Neural cell (in vitro differentiated cells): ENCODE measurements at regions not wholly inside any gene's neighbourhood (a gene's known extent, or its start where the extent isn't known, plus 50 kb on each side); places are given as distances from the start of the nearest gene placed in this dataset.
"Not testable (repeated sequence)": the region's sequence is repeated elsewhere in the genome, so short reads cannot be mapped to it uniquely, and the experiment has no call there.

Experiments
- H2AFZ ChIP-seq: fragments of 200-600, 300-800 bp; sonication (generic), shearing (Covaris generic); 2 replicates; pipeline ENCODE4 v1.6.0; 2014; ENCODE audit warnings: low read depth, mild to moderate bottlenecking, antibody characterized with exemption, low read length, moderate library complexity
- H3F3A ChIP-seq: fragments of 200-600 bp; shearing (Covaris generic); 2 replicates; pipeline ENCODE4 v1.6.1; 2016; ENCODE audit warnings: mild to moderate bottlenecking, moderate library complexity, mixed read lengths, antibody characterized with exemption, low read length; ENCODE audit not compliant: insufficient read depth, poor library complexity, severe bottlenecking
- H3K27ac ChIP-seq: fragments of 200-600, 300-800 bp; sonication (generic), shearing (Covaris generic); 2 replicates; pipeline ENCODE4 v1.5.1; 2014; ENCODE audit warnings: mild to moderate bottlenecking, low read length, moderate library complexity
- H3K27me3 ChIP-seq: fragments of 300-800, 200-600 bp; sonication (generic), shearing (Covaris generic); 2 replicates; pipeline ENCODE4 v1.6.0; 2014; ENCODE audit warnings: mild to moderate bottlenecking, low read depth, low read length, moderate library complexity; ENCODE audit not compliant: insufficient read depth
- H3K36me3 ChIP-seq: fragments of 300-800, 200-600 bp; sonication (generic), shearing (Covaris generic); 2 replicates; pipeline ENCODE4 v1.5.1; 2014; ENCODE audit warnings: mild to moderate bottlenecking, antibody characterized with exemption, low read length, moderate library complexity; ENCODE audit not compliant: insufficient read depth
- H3K4me2 ChIP-seq: fragments of 300-800, 200-600 bp; sonication (generic), shearing (Covaris generic); 2 replicates; pipeline ENCODE4 v1.6.0; 2014; ENCODE audit warnings: mild to moderate bottlenecking, low read length
- H3K4me3 ChIP-seq: fragments of 300-800, 200-600 bp; sonication (generic), shearing (Covaris generic); 2 replicates; pipeline ENCODE4 v1.5.1; 2014; ENCODE audit warnings: mild to moderate bottlenecking, low read length, moderate library complexity
- H3K79me2 ChIP-seq: fragments of 200-600 bp; shearing (Covaris generic); replicated peaks from 2 replicates; pipeline ENCODE4 v1.6.0; 2014; ENCODE audit warnings: mild to moderate bottlenecking, low read length, moderate library complexity; ENCODE audit not compliant: insufficient read depth
- H3K9ac ChIP-seq: fragments of 300-800, 200-600 bp; sonication (generic), shearing (Covaris generic); 2 replicates; pipeline ENCODE4 v1.6.1; 2016; ENCODE audit warnings: mild to moderate bottlenecking, low read length, mixed read lengths
- H3K9me2 ChIP-seq: fragments of 200-600 bp; shearing (Covaris generic); 2 replicates; pipeline ENCODE4 v1.6.1; 2016; ENCODE audit warnings: mild to moderate bottlenecking, low read length, mixed read lengths; ENCODE audit not compliant: insufficient read depth
- H3K9me3 ChIP-seq: fragments of 200-600, 300-800 bp; sonication (generic), shearing (Covaris generic); 2 replicates; pipeline ENCODE4 v1.6.1; 2016; ENCODE audit warnings: mild to moderate bottlenecking, mixed run types, low read length, moderate library complexity, mixed read lengths
- H4K20me1 ChIP-seq: fragments of 200-600 bp; shearing (Covaris generic); 2 replicates; pipeline ENCODE4 v1.6.1; 2016; ENCODE audit warnings: mild to moderate bottlenecking, mixed run types; ENCODE audit not compliant: insufficient read depth
- CTCF ChIP-seq: fragments of 450-650 bp; IDR thresholded peaks from 2 replicates; pipeline ENCODE4 v1.5.1; 2014; ENCODE audit warnings: antibody characterized with exemption, mild to moderate bottlenecking, moderate library complexity; ENCODE audit not compliant: poor library complexity, severe bottlenecking
- EP300 ChIP-seq: fragments of 450-650 bp; conservative IDR thresholded peaks from 2 replicates; pipeline ENCODE4 v1.6.1; 2014; ENCODE audit warnings: antibody characterized with exemption, mild to moderate bottlenecking, moderate library complexity; ENCODE audit not compliant: poor library complexity, severe bottlenecking
- EZH2 ChIP-seq: fragments of 200-600, 300-800 bp; shearing (Covaris generic), sonication (generic); IDR thresholded peaks from 2 replicates; pipeline ENCODE4 v1.6.1; 2014; ENCODE audit warnings: antibody characterized with exemption, low read length, borderline replicate concordance, mild to moderate bottlenecking; ENCODE audit not compliant: insufficient read depth, poor library complexity, severe bottlenecking
- MXI1 ChIP-seq: fragments of 450-650 bp; conservative IDR thresholded peaks from 2 replicates; pipeline ENCODE4 v1.6.1; 2014; ENCODE audit warnings: antibody characterized with exemption, mild to moderate bottlenecking; ENCODE audit not compliant: poor library complexity, severe bottlenecking
- POLR2AphosphoS5 ChIP-seq: IDR thresholded peaks from 2 replicates; pipeline ENCODE4 v1.6.1; 2012
- RAD21 ChIP-seq: fragments of 450-650 bp; conservative IDR thresholded peaks from 2 replicates; pipeline ENCODE4 v1.6.1; 2014; ENCODE audit warnings: antibody characterized with exemption, mild to moderate bottlenecking, moderate library complexity
- REST ChIP-seq: IDR thresholded peaks from 2 replicates; pipeline ENCODE4 v1.6.1; 2012; ENCODE audit warnings: borderline replicate concordance
- SMC3 ChIP-seq: fragments of 450-650 bp; conservative IDR thresholded peaks from 2 replicates; pipeline ENCODE4 v1.6.1; 2014; ENCODE audit warnings: antibody characterized with exemption, mild to moderate bottlenecking, moderate library complexity; ENCODE audit not compliant: poor library complexity
- TAF1 ChIP-seq: IDR thresholded peaks from 2 replicates; pipeline ENCODE4 v1.6.1; 2012; ENCODE audit warnings: low read depth

GRCh38 chr4:141330616-141331015 lies 109.9 kb downstream of the ZNF330 start:
- no peaks in the 10 kb centered on the region for H3K9me3 ChIP-seq
- H3K27ac ChIP-seq = no peak overlapping the region
- no peak overlapping the region for H3K9ac ChIP-seq
- no peak for TF ChIP-seq EZH2
- no peak for TF ChIP-seq RAD21
- TF ChIP-seq CTCF = no peak
- TF ChIP-seq TAF1 = no peak
- H4K20me1 ChIP-seq = no peaks in the 10 kb centered on the region
- no peaks in the 10 kb centered on the region for H3K9me2 ChIP-seq
- H3K4me2 ChIP-seq = no peak overlapping the region
- no peaks in the 10 kb centered on the region for H3K36me3 ChIP-seq
- H3K27me3 ChIP-seq = peaks cover 8% of the 10 kb centered on the region
- H3K79me2 ChIP-seq = no peaks in the 10 kb centered on the region
- no peaks in the 10 kb centered on the region for H3F3A ChIP-seq
- no peak overlapping the region for H2AFZ ChIP-seq
- H3K4me3 ChIP-seq = no peak overlapping the region

GRCh38 chr4:141331534-141332358 lies 111.1 kb downstream of the ZNF330 start:
- Histone ChIP-seq H3K27ac (no peak overlapping the region), H3K27me3 (peaks cover 8% of the 10 kb centered on the region), H3K9me3 (no peaks in the 10 kb centered on the region), H3K4me2 (no peak overlapping the region), H2AFZ (no peak overlapping the region), H4K20me1 (no peaks in the 10 kb centered on the region), H3K4me3 (no peak overlapping the region), H3K79me2 (no peaks in the 10 kb centered on the region), H3K9ac (no peak overlapping the region), H3K9me2 (no peaks in the 10 kb centered on the region), H3F3A (no peaks in the 10 kb centered on the region), H3K36me3 (no peaks in the 10 kb centered on the region)
- no peak for TF ChIP-seq TAF1
- TF ChIP-seq REST = no peak
- TF ChIP-seq EZH2 = no peak
- TF ChIP-seq EP300 = no peak
- TF ChIP-seq CTCF = no peak
- TF ChIP-seq RAD21 = no peak
- TF ChIP-seq MXI1 = no peak
- TF ChIP-seq POLR2AphosphoS5 = no peak
- TF ChIP-seq SMC3 = no peak

GRCh38 chr4:141332359-141333181 lies 111.9 kb downstream of the ZNF330 start:
- H3K27ac ChIP-seq, H3F3A ChIP-seq, H3K36me3 ChIP-seq, H4K20me1 ChIP-seq, H3K9me3 ChIP-seq, H3K4me2 ChIP-seq, H2AFZ ChIP-seq, H3K4me3 ChIP-seq, H3K27me3 ChIP-seq, H3K9ac ChIP-seq, H3K9me2 ChIP-seq, H3K79me2 ChIP-seq: not testable (repeated sequence)
